SH-SY5Y (cell line): ENCODE measurements at regions not wholly inside any gene's neighbourhood (a gene's known extent, or its start where the extent isn't known, plus 50 kb on each side); places are given as distances from the start of the nearest gene placed in this dataset.

Source experiments
- GATA2 ChIP-seq: IDR thresholded peaks from 2 replicates; pipeline ENCODE4 v1.6.1; 2011; ENCODE audit warnings: mild to moderate bottlenecking, low read depth, low read length
- GATA3 ChIP-seq: IDR thresholded peaks from 2 replicates; pipeline ENCODE4 v1.6.1; 2011; ENCODE audit warnings: low read depth, mild to moderate bottlenecking, low read length, moderate library complexity

DNA sequence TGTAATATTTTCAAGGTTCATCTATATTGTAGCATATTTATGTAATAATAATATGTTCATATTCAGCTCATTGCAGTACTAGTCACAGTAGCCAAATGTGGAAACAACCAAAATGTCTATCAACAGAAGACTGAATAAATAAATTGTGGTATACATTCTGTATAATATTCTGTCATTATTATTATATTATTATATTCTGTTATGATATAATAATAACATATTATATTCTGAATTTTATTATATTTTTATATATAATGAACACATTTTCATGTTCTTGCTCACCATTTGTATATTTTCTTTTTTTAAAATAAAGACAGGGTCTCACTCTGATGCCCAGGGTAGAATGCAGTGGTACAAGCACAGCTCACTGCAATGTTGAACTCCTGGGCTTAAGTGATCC lies 91.2 kb upstream of the STARD3NL start:
- TF ChIP-seq GATA3: no peak
- TF ChIP-seq GATA2: no peak
